Ovary (tissue), 3 donors: ENCODE measurements at regions not wholly inside any gene's neighbourhood (a gene's known extent, or its start where the extent isn't known, plus 50 kb on each side); places are given as distances from the start of the nearest gene placed in this dataset.

ENCODE experiments used
- EP300 ChIP-seq: sonication (generic); formaldehyde crosslinking; IDR thresholded peaks from one replicate; pipeline ENCODE4 v1.6.1; 2017; ENCODE audit warnings: antibody characterized with exemption
- POLR2A ChIP-seq: fragments of 450-650 bp; IDR thresholded peaks from one replicate; pipeline ENCODE4 v1.6.1; 2017; ENCODE audit warnings: antibody characterized with exemption, mild to moderate bottlenecking, moderate library complexity
- TF ChIP-seq, protein P1 (sequence below), 3 donors: fragments of 450-650 bp in 2 of 3; fragments of 200-600 bp in 1 of 3; IDR thresholded peaks; one replicate each; pipeline versions ENCODE4 v1.5.1 to v1.8.0; 2016 to 2022; ENCODE audit warnings: antibody characterized with exemption in 3 of 3, mild to moderate bottlenecking in 1 of 3
- donor health status: DM: no; HTN: no; CAD: no.

DNA sequence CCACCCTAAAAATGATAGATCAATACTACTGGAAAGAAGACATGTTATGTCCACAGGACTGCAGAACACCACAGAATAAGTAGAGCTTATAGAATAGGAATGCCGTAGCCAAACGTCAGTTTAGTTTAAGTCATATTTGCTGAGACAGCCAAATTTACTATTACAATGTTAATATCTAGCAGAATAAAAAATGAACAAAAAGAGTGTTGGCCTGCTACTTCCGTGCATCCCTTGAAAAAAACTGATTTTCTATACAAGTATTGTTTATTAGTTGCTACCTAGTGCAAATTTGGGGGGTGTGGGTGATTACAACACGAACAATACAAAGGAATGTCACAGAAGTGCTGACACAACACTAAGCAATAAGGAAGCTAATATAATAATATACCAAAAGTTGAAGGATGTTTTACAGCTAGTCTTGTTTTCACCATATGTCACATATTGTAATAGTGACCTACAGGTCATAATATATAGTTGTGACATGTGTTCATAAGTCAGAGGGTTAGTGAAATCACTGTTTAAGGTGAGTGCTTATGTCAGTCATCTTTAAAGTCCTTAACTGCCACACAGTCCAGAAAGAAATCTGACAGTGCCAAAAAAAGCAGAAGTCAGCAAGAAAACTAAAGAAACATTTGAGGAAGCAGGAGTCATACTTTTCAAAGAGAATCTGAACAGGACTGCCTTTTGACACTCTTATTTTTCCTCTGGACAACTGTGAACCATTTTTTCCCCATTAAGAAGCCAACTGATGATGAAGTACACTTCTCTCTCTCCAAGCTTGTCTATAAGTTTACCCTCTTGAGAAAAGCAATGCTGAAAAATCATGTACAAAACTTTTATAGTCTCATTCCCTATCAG, 376.4 kb downstream of the ZEB2 start:
- TF ChIP-seq, protein P1, sequence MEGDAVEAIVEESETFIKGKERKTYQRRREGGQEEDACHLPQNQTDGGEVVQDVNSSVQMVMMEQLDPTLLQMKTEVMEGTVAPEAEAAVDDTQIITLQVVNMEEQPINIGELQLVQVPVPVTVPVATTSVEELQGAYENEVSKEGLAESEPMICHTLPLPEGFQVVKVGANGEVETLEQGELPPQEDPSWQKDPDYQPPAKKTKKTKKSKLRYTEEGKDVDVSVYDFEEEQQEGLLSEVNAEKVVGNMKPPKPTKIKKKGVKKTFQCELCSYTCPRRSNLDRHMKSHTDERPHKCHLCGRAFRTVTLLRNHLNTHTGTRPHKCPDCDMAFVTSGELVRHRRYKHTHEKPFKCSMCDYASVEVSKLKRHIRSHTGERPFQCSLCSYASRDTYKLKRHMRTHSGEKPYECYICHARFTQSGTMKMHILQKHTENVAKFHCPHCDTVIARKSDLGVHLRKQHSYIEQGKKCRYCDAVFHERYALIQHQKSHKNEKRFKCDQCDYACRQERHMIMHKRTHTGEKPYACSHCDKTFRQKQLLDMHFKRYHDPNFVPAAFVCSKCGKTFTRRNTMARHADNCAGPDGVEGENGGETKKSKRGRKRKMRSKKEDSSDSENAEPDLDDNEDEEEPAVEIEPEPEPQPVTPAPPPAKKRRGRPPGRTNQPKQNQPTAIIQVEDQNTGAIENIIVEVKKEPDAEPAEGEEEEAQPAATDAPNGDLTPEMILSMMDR (IDR thresholded peaks at IDR 0.05) = no peak
- TF ChIP-seq EP300 = no peak
- no peak for TF ChIP-seq POLR2A
